SK-N-SH (cell line): ENCODE measurements at regions not wholly inside any gene's neighbourhood (a gene's known extent, or its start where the extent isn't known, plus 50 kb on each side); places are given as distances from the start of the nearest gene placed in this dataset.

ENCODE experiments used
- CTCF ChIA-PET: fragments of 300-600, 350-600 bp; formaldehyde crosslinking; extraction: SDS; loops from one replicate; lab custom pipeline; 2021; lab: Yijun Ruan, JAX
- POLR2A ChIA-PET: fragments of 350-600 bp; sonication (Branson Sonifier 250); formaldehyde crosslinking; extraction: SDS; loops from one replicate; lab custom pipeline; 2020; ENCODE audit warnings: antibody characterized with exemption, inconsistent platforms; lab: Yijun Ruan, JAX
- DNase-seq: peaks from one replicate; pipeline ENCODE4 v3.0.0; 2012
- H2AFZ ChIP-seq: fragments of 200-600 bp; sonication (generic); 2 replicates; pipeline ENCODE4 v1.8.1; 2016; ENCODE audit warnings: antibody characterized with exemption, mild to moderate bottlenecking, low read depth
- H3F3A ChIP-seq: fragments of 200-600 bp; sonication (generic); replicated peaks from 2 replicates; pipeline ENCODE3; 2016; ENCODE audit warnings: antibody characterized with exemption, mild to moderate bottlenecking; ENCODE audit not compliant: insufficient read depth
- H3K27ac ChIP-seq, 2 experiments: fragments of 200-500 bp in 1 of 2; fragments of 200-600 bp in 1 of 2; sonication (Bioruptor generic) in 1 of 2; sonication (generic), shearing (Covaris generic) in 1 of 2; 2 replicates each; pipeline versions ENCODE4 v1.5.1 to v1.6.1; 2014 to 2016; ENCODE audit warnings: low read depth in 2 of 2, inconsistent platforms in 1 of 2, low read length in 1 of 2, mild to moderate bottlenecking in 1 of 2, mixed read lengths in 1 of 2
- H3K27me3 ChIP-seq: fragments of 200-600 bp; sonication (generic), shearing (Covaris generic); 2 replicates; pipeline ENCODE4 v1.6.1; 2016; ENCODE audit warnings: mixed run types; ENCODE audit not compliant: insufficient read depth
- H3K36me3 ChIP-seq, 2 experiments: fragments of 200-500 bp in 1 of 2; fragments of 200-600 bp in 1 of 2; sonication (Bioruptor generic) in 1 of 2; sonication (generic) in 1 of 2; replicated peaks in 1 of 2; 2 replicates each; pipeline versions ENCODE3 to v1.5.1; 2014 to 2016; ENCODE audit warnings: low read length in 1 of 2, mild to moderate bottlenecking in 1 of 2; ENCODE audit not compliant: insufficient read depth in 2 of 2, control insufficient read depth in 1 of 2
- H3K4me1 ChIP-seq, 2 experiments: fragments of 200-500 bp in 1 of 2; fragments of 200-600 bp in 1 of 2; sonication (Bioruptor generic) in 1 of 2; sonication (generic), shearing (Covaris generic) in 1 of 2; 2 replicates each; pipeline versions ENCODE4 v1.5.1 to v1.6.1; 2014 to 2016; ENCODE audit warnings: low read depth in 1 of 2, low read length in 1 of 2, mixed run types in 1 of 2; ENCODE audit not compliant: insufficient read depth in 2 of 2, control insufficient read depth in 1 of 2
- H3K4me2 ChIP-seq: fragments of 200-600 bp; sonication (generic), shearing (Covaris generic); 2 replicates; pipeline ENCODE4 v1.6.1; 2017; ENCODE audit warnings: mixed run types
- H3K4me3 ChIP-seq, 2 experiments: fragments of 200-500 bp in 1 of 2; fragments of 200-600 bp in 1 of 2; sonication (Bioruptor generic) in 1 of 2; sonication (generic), shearing (Covaris generic) in 1 of 2; 2 replicates each; pipeline versions ENCODE4 v1.5.1 to v1.8.1; 2014 to 2016; ENCODE audit warnings: low read depth in 2 of 2, inconsistent platforms in 1 of 2, low read length in 1 of 2, mild to moderate bottlenecking in 1 of 2, mixed read lengths in 1 of 2, moderate library complexity in 1 of 2
- H3K79me2 ChIP-seq: fragments of 200-600 bp; sonication (generic); 2 replicates; pipeline ENCODE4 v1.8.1; 2017; ENCODE audit warnings: mild to moderate bottlenecking; ENCODE audit not compliant: insufficient read depth
- H3K9ac ChIP-seq: fragments of 200-600 bp; sonication (generic); 2 replicates; pipeline ENCODE4 v1.6.1; 2017; ENCODE audit warnings: mixed run types
- H3K9me2 ChIP-seq: fragments of 200-600 bp; sonication (generic); 2 replicates; pipeline ENCODE4 v1.6.1; 2017; ENCODE audit warnings: mixed run types
- H3K9me3 ChIP-seq: fragments of 200-600 bp; sonication (generic); 2 replicates; pipeline ENCODE4 v1.6.1; 2017; ENCODE audit warnings: mixed run types, mild to moderate bottlenecking, moderate library complexity
- H4K20me1 ChIP-seq: fragments of 200-600 bp; sonication (generic); 2 replicates; pipeline ENCODE4 v1.6.1; 2017; ENCODE audit warnings: mild to moderate bottlenecking, mixed run types; ENCODE audit not compliant: insufficient read depth
- CHD2 ChIP-seq: fragments of 150-350 bp; IDR thresholded peaks from 2 replicates; pipeline ENCODE4 v1.6.1; 2018; ENCODE audit warnings: low read length; ENCODE audit not compliant: partially characterized antibody
- ELF1 ChIP-seq: IDR thresholded peaks from 2 replicates; pipeline ENCODE4 v1.4.0; 2012
- FOXJ3 ChIP-seq: sonication (generic); formaldehyde crosslinking; IDR thresholded peaks from 2 replicates; pipeline ENCODE4 v1.5.1; 2020; ENCODE audit warnings: mild to moderate bottlenecking, missing genetic modification reagents
- GATA2 ChIP-seq: sonication (generic); formaldehyde crosslinking; IDR thresholded peaks from 2 replicates; pipeline ENCODE4 v1.5.0; 2020; ENCODE audit warnings: mild to moderate bottlenecking, missing genetic modification reagents
- JUND ChIP-seq: IDR thresholded peaks from 2 replicates; pipeline ENCODE4 v1.4.0; 2012
- MEF2A ChIP-seq: IDR thresholded peaks from 2 replicates; pipeline ENCODE4 v1.4.0; 2012; ENCODE audit warnings: low read depth, borderline replicate concordance
- NRF1 ChIP-seq: IDR thresholded peaks from 2 replicates; pipeline ENCODE4 v1.6.1; 2012; ENCODE audit warnings: low read depth, mild to moderate bottlenecking, low read length
- RFX5 ChIP-seq: IDR thresholded peaks from 2 replicates; pipeline ENCODE4 v1.6.1; 2012; ENCODE audit warnings: mild to moderate bottlenecking, improper control_type of control experiment, low read length
- WGBS: methylation state at CpG from one replicate; pipeline ENCODE4 v1.1.6; 2017; ENCODE audit warnings: low lambda C conversion rate; 5-methylcytosine and 5-hydroxymethylcytosine counted together
- TF ChIP-seq, protein P1 (sequence below): fragments of 200-600 bp; sonication (generic); IDR thresholded peaks from 2 replicates; pipeline ENCODE4 v1.6.1; 2017; ENCODE audit warnings: antibody characterized with exemption, mild to moderate bottlenecking, moderate library complexity
- TF ChIP-seq, protein P2 (sequence below): IDR thresholded peaks from 2 replicates; pipeline ENCODE4 v1.4.0; 2012; ENCODE audit warnings: low read depth, borderline replicate concordance
- TF ChIP-seq, protein P3 (sequence below): IDR thresholded peaks from 2 replicates; pipeline ENCODE4 v1.4.0; 2012; ENCODE audit warnings: low read depth
- TF ChIP-seq, protein P4 (sequence below): IDR thresholded peaks from 2 replicates; pipeline ENCODE4 v1.6.1; 2012; ENCODE audit warnings: mild to moderate bottlenecking, low read depth, low read length, moderate library complexity

DNA sequence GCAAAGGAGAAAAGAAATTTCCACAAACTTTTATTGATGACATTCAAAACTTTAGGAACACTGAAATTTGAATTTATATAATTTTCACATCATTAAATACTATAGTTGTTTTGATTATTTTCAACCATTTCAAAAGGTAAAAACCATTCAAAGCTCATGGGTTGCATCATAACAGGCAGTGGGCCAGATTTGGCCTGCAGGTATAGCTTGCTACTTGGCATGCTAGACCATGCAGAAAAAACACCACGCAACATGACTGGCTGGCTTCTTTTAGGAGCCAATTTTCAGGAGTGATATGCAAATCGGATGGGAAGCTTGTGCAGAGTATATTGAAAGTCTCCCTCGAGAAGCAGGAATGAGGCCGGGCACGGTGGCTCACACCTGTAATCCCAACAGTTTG is 144.8 kb downstream of the GLUL start (continued):
- TF ChIP-seq, protein P1, sequence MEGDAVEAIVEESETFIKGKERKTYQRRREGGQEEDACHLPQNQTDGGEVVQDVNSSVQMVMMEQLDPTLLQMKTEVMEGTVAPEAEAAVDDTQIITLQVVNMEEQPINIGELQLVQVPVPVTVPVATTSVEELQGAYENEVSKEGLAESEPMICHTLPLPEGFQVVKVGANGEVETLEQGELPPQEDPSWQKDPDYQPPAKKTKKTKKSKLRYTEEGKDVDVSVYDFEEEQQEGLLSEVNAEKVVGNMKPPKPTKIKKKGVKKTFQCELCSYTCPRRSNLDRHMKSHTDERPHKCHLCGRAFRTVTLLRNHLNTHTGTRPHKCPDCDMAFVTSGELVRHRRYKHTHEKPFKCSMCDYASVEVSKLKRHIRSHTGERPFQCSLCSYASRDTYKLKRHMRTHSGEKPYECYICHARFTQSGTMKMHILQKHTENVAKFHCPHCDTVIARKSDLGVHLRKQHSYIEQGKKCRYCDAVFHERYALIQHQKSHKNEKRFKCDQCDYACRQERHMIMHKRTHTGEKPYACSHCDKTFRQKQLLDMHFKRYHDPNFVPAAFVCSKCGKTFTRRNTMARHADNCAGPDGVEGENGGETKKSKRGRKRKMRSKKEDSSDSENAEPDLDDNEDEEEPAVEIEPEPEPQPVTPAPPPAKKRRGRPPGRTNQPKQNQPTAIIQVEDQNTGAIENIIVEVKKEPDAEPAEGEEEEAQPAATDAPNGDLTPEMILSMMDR: no peak
- TF ChIP-seq NRF1: no peak

DNA sequence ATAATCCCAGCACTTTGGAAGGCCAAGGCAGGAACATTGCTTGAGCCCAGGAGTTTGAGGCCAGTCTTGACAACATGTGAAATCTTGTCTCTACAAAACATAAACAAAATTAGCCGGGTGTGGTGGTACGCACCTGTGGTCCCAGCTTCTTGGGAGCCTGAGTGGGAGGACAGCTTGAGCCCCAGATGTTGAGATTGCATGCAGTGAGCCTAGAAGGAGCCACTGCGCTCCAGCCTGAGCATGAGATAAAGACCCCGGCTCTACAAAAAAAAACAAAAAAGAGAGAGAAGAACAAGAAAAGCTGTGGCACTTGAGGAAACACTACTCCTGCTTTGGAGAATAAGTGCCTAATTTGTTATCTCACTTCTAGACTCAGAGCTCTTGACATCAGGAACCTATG is 146.6 kb downstream of the GLUL start:
- CTCF ChIA-PET: interaction anchor here (1.5 kb wide), 1 partner anchor 102 kb away, joined by 6 read pairs; no protein-coding TSS in a partner anchor
- Histone ChIP-seq H3F3A (no peaks in the 10 kb centered on the region), H3K9me3 (no peaks in the 10 kb centered on the region), H3K4me2 (no peak overlapping the region), H2AFZ (no peak overlapping the region), H3K4me1 (no peaks in the 10 kb centered on the region), H3K79me2 (no peaks in the 10 kb centered on the region), H3K27ac (no peak overlapping the region), H3K9ac (no peak overlapping the region), H3K4me3 (no peak overlapping the region), H3K27me3 (no peaks in the 10 kb centered on the region), H3K36me3 (no peaks in the 10 kb centered on the region), H3K9me2 (no peaks in the 10 kb centered on the region), H4K20me1 (no peaks in the 10 kb centered on the region)
- 42% methylated on average over 4 of the region's 4 CpGs for WGBS
- DNase-seq: no peak
- no peak for TF ChIP-seq CHD2
- TF ChIP-seq, protein P2, sequence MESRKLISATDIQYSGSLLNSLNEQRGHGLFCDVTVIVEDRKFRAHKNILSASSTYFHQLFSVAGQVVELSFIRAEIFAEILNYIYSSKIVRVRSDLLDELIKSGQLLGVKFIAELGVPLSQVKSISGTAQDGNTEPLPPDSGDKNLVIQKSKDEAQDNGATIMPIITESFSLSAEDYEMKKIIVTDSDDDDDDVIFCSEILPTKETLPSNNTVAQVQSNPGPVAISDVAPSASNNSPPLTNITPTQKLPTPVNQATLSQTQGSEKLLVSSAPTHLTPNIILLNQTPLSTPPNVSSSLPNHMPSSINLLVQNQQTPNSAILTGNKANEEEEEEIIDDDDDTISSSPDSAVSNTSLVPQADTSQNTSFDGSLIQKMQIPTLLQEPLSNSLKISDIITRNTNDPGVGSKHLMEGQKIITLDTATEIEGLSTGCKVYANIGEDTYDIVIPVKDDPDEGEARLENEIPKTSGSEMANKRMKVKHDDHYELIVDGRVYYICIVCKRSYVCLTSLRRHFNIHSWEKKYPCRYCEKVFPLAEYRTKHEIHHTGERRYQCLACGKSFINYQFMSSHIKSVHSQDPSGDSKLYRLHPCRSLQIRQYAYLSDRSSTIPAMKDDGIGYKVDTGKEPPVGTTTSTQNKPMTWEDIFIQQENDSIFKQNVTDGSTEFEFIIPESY: no peak
- no peak for TF ChIP-seq JUND
- no peak for TF ChIP-seq RFX5
- TF ChIP-seq FOXJ3 (CRISPR knock-in tag): no peak
- POLR2A ChIA-PET: no interaction called here

DNA sequence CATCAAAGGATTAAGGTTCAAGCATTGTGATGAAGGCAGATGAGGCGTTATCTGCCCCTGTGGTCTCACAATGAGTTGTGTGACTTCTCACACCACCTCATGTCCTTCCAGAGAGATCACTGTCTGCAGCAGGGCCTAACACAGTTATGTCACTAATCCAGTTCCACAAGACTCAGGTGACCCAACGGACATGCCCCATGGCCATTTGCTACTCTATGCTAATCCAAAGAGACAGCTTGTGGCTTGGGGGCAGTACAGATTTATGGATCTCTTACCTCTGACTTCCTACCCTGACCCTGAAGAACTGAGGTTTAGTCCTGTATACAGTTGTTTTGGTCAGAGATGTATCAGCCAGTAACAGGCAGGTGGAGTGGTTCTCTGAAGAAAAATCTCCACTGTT is 147.1 kb downstream of the GLUL start:
- no peaks in the 10 kb centered on the region for H3K9me2 ChIP-seq
- H3F3A ChIP-seq: no peaks in the 10 kb centered on the region
- ChIA-PET CTCF (interaction anchor here (1.5 kb wide), 1 partner anchor 101 kb away, joined by 6 read pairs; no protein-coding TSS in a partner anchor), POLR2A (no interaction called here)
- H3K4me2 ChIP-seq: no peak overlapping the region
- H3K9ac ChIP-seq: no peak overlapping the region
- no peak for TF ChIP-seq ELF1
- no peak for TF ChIP-seq MEF2A
- TF ChIP-seq, protein P3, sequence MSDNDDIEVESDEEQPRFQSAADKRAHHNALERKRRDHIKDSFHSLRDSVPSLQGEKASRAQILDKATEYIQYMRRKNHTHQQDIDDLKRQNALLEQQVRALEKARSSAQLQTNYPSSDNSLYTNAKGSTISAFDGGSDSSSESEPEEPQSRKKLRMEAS: no peak
- no peak for TF ChIP-seq JUND
- TF ChIP-seq GATA2: no peak
- TF ChIP-seq, protein P4, sequence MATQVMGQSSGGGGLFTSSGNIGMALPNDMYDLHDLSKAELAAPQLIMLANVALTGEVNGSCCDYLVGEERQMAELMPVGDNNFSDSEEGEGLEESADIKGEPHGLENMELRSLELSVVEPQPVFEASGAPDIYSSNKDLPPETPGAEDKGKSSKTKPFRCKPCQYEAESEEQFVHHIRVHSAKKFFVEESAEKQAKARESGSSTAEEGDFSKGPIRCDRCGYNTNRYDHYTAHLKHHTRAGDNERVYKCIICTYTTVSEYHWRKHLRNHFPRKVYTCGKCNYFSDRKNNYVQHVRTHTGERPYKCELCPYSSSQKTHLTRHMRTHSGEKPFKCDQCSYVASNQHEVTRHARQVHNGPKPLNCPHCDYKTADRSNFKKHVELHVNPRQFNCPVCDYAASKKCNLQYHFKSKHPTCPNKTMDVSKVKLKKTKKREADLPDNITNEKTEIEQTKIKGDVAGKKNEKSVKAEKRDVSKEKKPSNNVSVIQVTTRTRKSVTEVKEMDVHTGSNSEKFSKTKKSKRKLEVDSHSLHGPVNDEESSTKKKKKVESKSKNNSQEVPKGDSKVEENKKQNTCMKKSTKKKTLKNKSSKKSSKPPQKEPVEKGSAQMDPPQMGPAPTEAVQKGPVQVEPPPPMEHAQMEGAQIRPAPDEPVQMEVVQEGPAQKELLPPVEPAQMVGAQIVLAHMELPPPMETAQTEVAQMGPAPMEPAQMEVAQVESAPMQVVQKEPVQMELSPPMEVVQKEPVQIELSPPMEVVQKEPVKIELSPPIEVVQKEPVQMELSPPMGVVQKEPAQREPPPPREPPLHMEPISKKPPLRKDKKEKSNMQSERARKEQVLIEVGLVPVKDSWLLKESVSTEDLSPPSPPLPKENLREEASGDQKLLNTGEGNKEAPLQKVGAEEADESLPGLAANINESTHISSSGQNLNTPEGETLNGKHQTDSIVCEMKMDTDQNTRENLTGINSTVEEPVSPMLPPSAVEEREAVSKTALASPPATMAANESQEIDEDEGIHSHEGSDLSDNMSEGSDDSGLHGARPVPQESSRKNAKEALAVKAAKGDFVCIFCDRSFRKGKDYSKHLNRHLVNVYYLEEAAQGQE: no peak
- TF ChIP-seq, all 33 proteins: peak for 0
- no peaks in the 10 kb centered on the region for H4K20me1 ChIP-seq
- no peak for DNase-seq
- H3K4me3 ChIP-seq: no peak overlapping the region
- H3K9me3 ChIP-seq: no peaks in the 10 kb centered on the region
- no peaks in the 10 kb centered on the region for H3K79me2 ChIP-seq
- 17% methylated on average over 2 of the region's 2 CpGs for WGBS
- no peaks in the 10 kb centered on the region for H3K4me1 ChIP-seq
- H2AFZ ChIP-seq: no peak overlapping the region
- no peaks in the 10 kb centered on the region for H3K36me3 ChIP-seq
- no peaks in the 10 kb centered on the region for H3K27me3 ChIP-seq
- no peak overlapping the region for H3K27ac ChIP-seq
